Nephron progenitor cell (in vitro differentiated cells): ENCODE measurements at regions not wholly inside any gene's neighbourhood (a gene's known extent, or its start where the extent isn't known, plus 50 kb on each side); places are given as distances from the start of the nearest gene placed in this dataset.

ENCODE experiments used
- DNase-seq: peaks from one replicate; pipeline ENCODE4 v3.0.0; 2021
- H3K27ac Mint-ChIP-seq: 2 replicates; pipeline ENCODE4 v1.8.0; 2021; ENCODE audit warnings: mild to moderate bottlenecking, moderate library complexity, mixed read lengths
- H3K27me3 Mint-ChIP-seq: 2 replicates; pipeline ENCODE4 v1.8.0; 2021; ENCODE audit warnings: mild to moderate bottlenecking, low read depth, mixed read lengths; ENCODE audit not compliant: poor library complexity
- H3K36me3 Mint-ChIP-seq: 2 replicates; pipeline ENCODE4 v1.8.0; 2021; ENCODE audit warnings: low read depth, mixed read lengths
- H3K4me1 Mint-ChIP-seq: 2 replicates; pipeline ENCODE4 v1.8.0; 2021; ENCODE audit warnings: mixed read lengths
- H3K4me3 Mint-ChIP-seq: 2 replicates; pipeline ENCODE4 v1.8.0; 2021; ENCODE audit warnings: mild to moderate bottlenecking, moderate library complexity, mixed read lengths
- H3K9me3 Mint-ChIP-seq: 2 replicates; pipeline ENCODE4 v1.8.0; 2021; ENCODE audit warnings: mild to moderate bottlenecking, moderate library complexity, mixed read lengths
- TF ChIP-seq, protein P1 (sequence below): fragments of 200-600 bp; sonication (generic); IDR thresholded peaks from 2 replicates; pipeline ENCODE4 v1.5.0; 2021; ENCODE audit warnings: antibody characterized with exemption

DNA sequence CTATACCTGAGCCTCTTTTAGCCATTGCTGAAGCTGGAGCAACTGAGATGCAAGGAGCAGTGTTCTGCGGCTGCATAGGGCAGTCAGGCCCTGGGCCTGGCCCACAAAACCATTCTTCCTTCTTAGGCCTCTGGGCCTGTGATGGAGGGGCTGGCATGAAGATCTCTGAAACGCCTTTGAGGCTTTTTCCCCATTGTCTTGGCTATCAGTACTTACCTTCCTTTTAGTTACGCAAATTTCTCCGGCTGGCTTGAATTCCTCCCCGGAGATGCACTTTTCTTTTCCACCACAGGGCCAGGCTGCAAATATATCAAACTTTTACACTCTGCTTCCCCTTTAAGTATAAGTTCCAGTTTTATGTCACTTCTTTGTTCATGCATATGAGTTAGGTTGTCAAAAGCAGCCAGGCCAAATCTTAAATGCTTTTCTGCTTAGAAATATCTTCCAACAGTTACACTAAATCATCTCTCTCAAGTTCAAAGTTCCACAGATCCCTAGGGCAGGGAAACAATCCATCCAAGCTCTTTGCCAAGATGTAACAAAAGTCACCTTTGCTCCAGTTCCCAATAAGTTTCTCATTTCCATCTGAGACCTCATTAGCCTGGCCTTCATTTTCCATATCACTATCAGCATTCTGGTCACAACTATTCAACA is 194.4 kb upstream of the PCDH7 start:
- Mint-ChIP-seq H3K4me1 (no peaks in the 10 kb centered on the region), H3K4me3 (no peak overlapping the region), H3K36me3 (no peaks in the 10 kb centered on the region), H3K27ac (no peak overlapping the region), H3K9me3 (no peaks in the 10 kb centered on the region), H3K27me3 (no peaks in the 10 kb centered on the region)
- TF ChIP-seq, protein P1, sequence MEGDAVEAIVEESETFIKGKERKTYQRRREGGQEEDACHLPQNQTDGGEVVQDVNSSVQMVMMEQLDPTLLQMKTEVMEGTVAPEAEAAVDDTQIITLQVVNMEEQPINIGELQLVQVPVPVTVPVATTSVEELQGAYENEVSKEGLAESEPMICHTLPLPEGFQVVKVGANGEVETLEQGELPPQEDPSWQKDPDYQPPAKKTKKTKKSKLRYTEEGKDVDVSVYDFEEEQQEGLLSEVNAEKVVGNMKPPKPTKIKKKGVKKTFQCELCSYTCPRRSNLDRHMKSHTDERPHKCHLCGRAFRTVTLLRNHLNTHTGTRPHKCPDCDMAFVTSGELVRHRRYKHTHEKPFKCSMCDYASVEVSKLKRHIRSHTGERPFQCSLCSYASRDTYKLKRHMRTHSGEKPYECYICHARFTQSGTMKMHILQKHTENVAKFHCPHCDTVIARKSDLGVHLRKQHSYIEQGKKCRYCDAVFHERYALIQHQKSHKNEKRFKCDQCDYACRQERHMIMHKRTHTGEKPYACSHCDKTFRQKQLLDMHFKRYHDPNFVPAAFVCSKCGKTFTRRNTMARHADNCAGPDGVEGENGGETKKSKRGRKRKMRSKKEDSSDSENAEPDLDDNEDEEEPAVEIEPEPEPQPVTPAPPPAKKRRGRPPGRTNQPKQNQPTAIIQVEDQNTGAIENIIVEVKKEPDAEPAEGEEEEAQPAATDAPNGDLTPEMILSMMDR, result no peak
- DNase-seq, result no peak

- no peak for DNase-seq
- Mint-ChIP-seq H3K27ac (no peak overlapping the region), H3K36me3 (no peaks in the 10 kb centered on the region), H3K27me3 (no peaks in the 10 kb centered on the region), H3K4me3 (no peak overlapping the region), H3K9me3 (peaks cover 2% of the 10 kb centered on the region), H3K4me1 (no peaks in the 10 kb centered on the region)
- TF ChIP-seq, protein P1, result no peak
Measured at GRCh38 chr4:30535255-30535654, 184.9 kb upstream of the PCDH7 start.

GRCh38 chr4:30536231-30536630 is 183.9 kb upstream of the PCDH7 start:
- no peaks in the 10 kb centered on the region for H3K36me3 Mint-ChIP-seq
- TF ChIP-seq, protein P1, result no peak

DNA sequence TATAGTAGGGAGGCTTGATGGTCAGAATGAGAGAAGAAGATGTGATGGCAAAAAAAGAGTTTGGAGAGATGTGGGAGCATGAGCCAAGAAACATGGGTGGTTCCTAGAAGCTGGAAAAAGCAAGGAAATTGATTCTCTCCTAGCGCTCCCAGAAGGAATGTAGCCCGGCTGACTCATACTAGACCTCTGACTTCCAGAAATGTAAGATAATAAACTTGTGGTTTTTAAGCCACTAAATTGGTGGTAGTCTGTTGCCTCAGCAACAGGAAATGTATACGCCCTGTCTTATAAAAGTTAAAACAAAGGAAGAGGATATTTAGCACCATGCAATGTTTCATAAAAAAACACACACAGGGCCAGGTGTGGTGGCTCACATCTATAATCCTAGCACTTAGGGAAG is 182.7 kb upstream of the PCDH7 start:
- TF ChIP-seq, protein P1, result no peak
- Mint-ChIP-seq H3K9me3 (peaks cover 3% of the 10 kb centered on the region), H3K4me1 (no peaks in the 10 kb centered on the region), H3K27ac (no peak overlapping the region), H3K36me3 (no peaks in the 10 kb centered on the region), H3K4me3 (no peak overlapping the region), H3K27me3 (no peaks in the 10 kb centered on the region)
- no peak for DNase-seq

More at GRCh38 chr4:30536231-30536630, 183.9 kb upstream of the PCDH7 start:
- H3K27me3 Mint-ChIP-seq, result no peaks in the 10 kb centered on the region
- H3K9me3 Mint-ChIP-seq, result peaks cover 3% of the 10 kb centered on the region
- no peaks in the 10 kb centered on the region for H3K4me1 Mint-ChIP-seq
- H3K27ac Mint-ChIP-seq, result no peak overlapping the region
- H3K4me3 Mint-ChIP-seq, result no peak overlapping the region
- no peak for DNase-seq

DNA sequence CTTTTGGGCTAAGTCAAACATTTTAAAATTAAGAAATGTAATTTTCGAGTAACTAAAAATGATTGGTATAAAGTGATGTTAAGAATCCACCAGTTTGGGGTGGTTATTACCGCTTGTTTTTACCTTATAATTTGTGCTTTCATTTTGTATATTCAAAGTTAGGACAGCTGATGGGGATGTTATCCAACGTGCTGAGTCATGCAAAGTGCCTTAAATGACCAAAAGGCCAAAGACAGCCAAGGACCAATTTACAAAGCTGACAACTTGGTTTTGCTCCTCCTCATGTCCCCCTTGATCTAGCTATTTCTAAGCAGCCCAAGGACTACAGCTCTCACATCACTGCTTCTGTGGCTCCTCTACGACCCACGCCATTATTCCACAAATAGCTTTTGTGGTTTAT is 181.4 kb upstream of the PCDH7 start:
- Mint-ChIP-seq H3K36me3 (no peaks in the 10 kb centered on the region), H3K9me3 (peaks cover 3% of the 10 kb centered on the region), H3K4me3 (no peak overlapping the region), H3K4me1 (no peaks in the 10 kb centered on the region), H3K27me3 (no peaks in the 10 kb centered on the region), H3K27ac (no peak overlapping the region)
- TF ChIP-seq, protein P1, result no peak
- DNase-seq, result no peak

- no peak overlapping the region for H3K27ac Mint-ChIP-seq
- peaks cover 3% of the 10 kb centered on the region for H3K9me3 Mint-ChIP-seq
- no peaks in the 10 kb centered on the region for H3K27me3 Mint-ChIP-seq
- no peaks in the 10 kb centered on the region for H3K36me3 Mint-ChIP-seq
- TF ChIP-seq, protein P1, result no peak
- no peaks in the 10 kb centered on the region for H3K4me1 Mint-ChIP-seq
- no peak overlapping the region for H3K4me3 Mint-ChIP-seq
- DNase-seq, result no peak
Measured at GRCh38 chr4:30543057-30543456, 177.1 kb upstream of the PCDH7 start.
